ENCODE measurements at regions not wholly inside any gene's neighbourhood (a gene's known extent, or its start where the extent isn't known, plus 50 kb on each side); places are given as distances from the start of the nearest gene placed in this dataset.

GRCh38 chr1:38716229-38716628 lies 143.3 kb downstream of the RRAGC start:
- no peak for DNase-seq

GRCh38 chr1:38715415-38715814 lies 144.2 kb downstream of the RRAGC start:
- no peak for DNase-seq

GRCh38 chr1:38712046-38712445 lies 147.5 kb downstream of the RRAGC start:
- DNase-seq = no peak

- DNase-seq = no peak
These were observed 150.8 kb downstream of the RRAGC start for GRCh38 chr1:38708701-38709258.

GRCh38 chr1:38701088-38701487 lies 158.5 kb downstream of the RRAGC start:
- no peak for DNase-seq

- no peak for DNase-seq
These were observed 159.5 kb downstream of the RRAGC start for GRCh38 chr1:38700077-38700470.

GRCh38 chr1:38699330-38700076 lies 160.1 kb downstream of the RRAGC start:
- DNase-seq = no peak

GRCh38 chr1:38697387-38697786 lies 162.2 kb downstream of the RRAGC start:
- no peak for DNase-seq

- no peak for DNase-seq
These were observed 163.2 kb downstream of the RRAGC start for GRCh38 chr1:38696371-38696770.

GRCh38 chr1:38693759-38694158 lies 165.8 kb downstream of the RRAGC start:
- no peak for DNase-seq

- no peak for DNase-seq
These were observed 166.5 kb downstream of the RRAGC start for GRCh38 chr1:38693031-38693430.

- no peak for DNase-seq
These were observed 168.7 kb downstream of the RRAGC start for GRCh38 chr1:38690790-38691449.

GRCh38 chr1:38686927-38687255 lies 172.7 kb downstream of the RRAGC start:
- DNase-seq = no peak

- no peak for DNase-seq
These were observed 173.2 kb downstream of the RRAGC start for GRCh38 chr1:38686167-38686926.

GRCh38 chr1:38685388-38685787 lies 174.2 kb downstream of the RRAGC start:
- no peak for DNase-seq

GRCh38 chr1:38680801-38681510 lies 178.6 kb downstream of the RRAGC start:
- DNase-seq = no peak

GRCh38 chr1:38677756-38678155 lies 181.8 kb downstream of the RRAGC start:
- DNase-seq = no peak

- DNase-seq = no peak
These were observed 182.3 kb downstream of the RRAGC start for GRCh38 chr1:38677311-38677710.

- no peak for DNase-seq
These were observed 186.9 kb downstream of the RRAGC start for GRCh38 chr1:38672692-38673091.

GRCh38 chr1:38671221-38671620 lies 188.4 kb downstream of the RRAGC start:
- no peak for DNase-seq

- DNase-seq = no peak
These were observed 188.9 kb downstream of the RRAGC start for GRCh38 chr1:38670544-38671122.

- DNase-seq = no peak
These were observed 191.9 kb downstream of the RRAGC start for GRCh38 chr1:38667626-38668025.

- no peak for DNase-seq
These were observed 197.4 kb downstream of the RRAGC start for GRCh38 chr1:38662126-38662525.

Measured in DMS79 treated with DMSO at 0.1 percent for 48 hours (cell line).